NCI-H2227 (cell line): ENCODE measurements at regions not wholly inside any gene's neighbourhood (a gene's known extent, or its start where the extent isn't known, plus 50 kb on each side); places are given as distances from the start of the nearest gene placed in this dataset.

ENCODE experiments used
- DNase-seq: peaks from one replicate; lab custom pipeline; 2025; ENCODE audit not compliant: unreplicated experiment; lab: John Stamatoyannopoulos, UW

GRCh38 chr3:168534761-168535160, 439.0 kb upstream of the GOLIM4 start:
- DNase-seq: no peak

- no peak for DNase-seq
Measured at GRCh38 chr3:168533600-168533999, 437.9 kb upstream of the GOLIM4 start.

- DNase-seq: no peak
Measured at GRCh38 chr3:168532135-168532534, 436.4 kb upstream of the GOLIM4 start.

GRCh38 chr3:168531116-168531515, 435.4 kb upstream of the GOLIM4 start:
- peak; percentile 68 for DNase-seq

- DNase-seq: no peak
Measured at GRCh38 chr3:168524129-168524528, 428.4 kb upstream of the GOLIM4 start.

GRCh38 chr3:168517249-168518071, 421.7 kb upstream of the GOLIM4 start:
- DNase-seq: peak; percentile 93

GRCh38 chr3:168514252-168514651, 418.5 kb upstream of the GOLIM4 start:
- DNase-seq: no peak

GRCh38 chr3:168512802-168513201, 417.1 kb upstream of the GOLIM4 start:
- no peak for DNase-seq

- peak; percentile 22 for DNase-seq
Measured at GRCh38 chr3:168511428-168512014, 415.8 kb upstream of the GOLIM4 start.

- no peak for DNase-seq
Measured at GRCh38 chr3:168506589-168506988, 410.9 kb upstream of the GOLIM4 start.

GRCh38 chr3:168501570-168501969, 405.8 kb upstream of the GOLIM4 start:
- no peak for DNase-seq

- DNase-seq: no peak
Measured at GRCh38 chr3:168498194-168498593, 402.5 kb upstream of the GOLIM4 start.

- peak; percentile 61 for DNase-seq
Measured at GRCh38 chr3:168497741-168498140, 402.0 kb upstream of the GOLIM4 start.

GRCh38 chr3:168497183-168497582, 401.5 kb upstream of the GOLIM4 start:
- DNase-seq: peak; percentile 80

- DNase-seq: no peak
Measured at GRCh38 chr3:168495932-168496331, 400.2 kb upstream of the GOLIM4 start.

GRCh38 chr3:168495270-168495669, 399.5 kb upstream of the GOLIM4 start:
- no peak for DNase-seq

GRCh38 chr3:168493412-168494205, 397.9 kb upstream of the GOLIM4 start:
- no peak for DNase-seq

- no peak for DNase-seq
Measured at GRCh38 chr3:168490981-168491380, 395.3 kb upstream of the GOLIM4 start.

GRCh38 chr3:168489301-168489700, 393.6 kb upstream of the GOLIM4 start:
- DNase-seq: no peak

GRCh38 chr3:168485936-168486335, 390.2 kb upstream of the GOLIM4 start:
- DNase-seq: no peak

GRCh38 chr3:168476360-168476980, 380.7 kb upstream of the GOLIM4 start:
- DNase-seq: peak; percentile 88
